ENCODE measurements at regions not wholly inside any gene's neighbourhood (a gene's known extent, or its start where the extent isn't known, plus 50 kb on each side); places are given as distances from the start of the nearest gene placed in this dataset.

GRCh38 chr3:104564045-104564643, 802.6 kb upstream of the ALCAM start:
- ATAC-seq: no peak

GRCh38 chr3:104566054-104566453, 800.7 kb upstream of the ALCAM start:
- ATAC-seq: no peak
- no peak for TF ChIP-seq ARNTL (CRISPR knock-in tag; IDR thresholded peaks at IDR 0.05; ENCODE audit: borderline replicate concordance, low read depth)
- no peak for TF ChIP-seq SNAI2 (CRISPR knock-in tag; IDR thresholded peaks at IDR 0.05)
- TF ChIP-seq ZC3H10 (CRISPR knock-in tag; IDR thresholded peaks at IDR 0.05): no peak

More at GRCh38 chr3:104564045-104564643, 802.6 kb upstream of the ALCAM start:
- TF ChIP-seq RARB (CRISPR knock-in tag; IDR thresholded peaks at IDR 0.05) (no peak), ZC3H10 (CRISPR knock-in tag; IDR thresholded peaks at IDR 0.05) (no peak), PATZ1 (CRISPR knock-in tag; IDR thresholded peaks at IDR 0.05; ENCODE audit: borderline replicate concordance) (no peak), POU6F1 (CRISPR knock-in tag; IDR thresholded peaks at IDR 0.05; ENCODE audit: borderline replicate concordance, low read depth) (no peak), ZFP3 (CRISPR knock-in tag; IDR thresholded peaks at IDR 0.05) (no peak), ZNF70 (CRISPR knock-in tag; IDR thresholded peaks at IDR 0.05) (no peak), GLIS3 (CRISPR knock-in tag; IDR thresholded peaks at IDR 0.05) (no peak), TSHZ2 (CRISPR knock-in tag; IDR thresholded peaks at IDR 0.05) (no peak), ZNF8 (CRISPR knock-in tag; IDR thresholded peaks at IDR 0.05) (no peak), SNAI2 (CRISPR knock-in tag; IDR thresholded peaks at IDR 0.05) (no peak), BACH2 (CRISPR knock-in tag; IDR thresholded peaks at IDR 0.05; ENCODE audit: borderline replicate concordance) (no peak), ARNTL (CRISPR knock-in tag; IDR thresholded peaks at IDR 0.05; ENCODE audit: borderline replicate concordance, low read depth) (no peak), CSDC2 (CRISPR knock-in tag; IDR thresholded peaks at IDR 0.05) (no peak), TCF4 (CRISPR knock-in tag; IDR thresholded peaks at IDR 0.05; ENCODE audit: borderline replicate concordance) (no peak), ZFP30 (CRISPR knock-in tag; IDR thresholded peaks at IDR 0.05) (no peak), CSRNP3 (CRISPR knock-in tag; IDR thresholded peaks at IDR 0.05) (no peak)

GRCh38 chr3:104575634-104576033, 791.1 kb upstream of the ALCAM start:
- TF ChIP-seq GLIS3 (CRISPR knock-in tag; IDR thresholded peaks at IDR 0.05) (no peak), ISL1 (CRISPR knock-in tag; IDR thresholded peaks at IDR 0.05) (no peak), OSR1 (CRISPR knock-in tag; IDR thresholded peaks at IDR 0.05) (no peak), ZNF8 (CRISPR knock-in tag; IDR thresholded peaks at IDR 0.05) (no peak), SNAI2 (CRISPR knock-in tag; IDR thresholded peaks at IDR 0.05) (no peak), ARNTL (CRISPR knock-in tag; IDR thresholded peaks at IDR 0.05; ENCODE audit: borderline replicate concordance, low read depth) (no peak), BACH2 (CRISPR knock-in tag; IDR thresholded peaks at IDR 0.05; ENCODE audit: borderline replicate concordance) (no peak), ZFP30 (CRISPR knock-in tag; IDR thresholded peaks at IDR 0.05) (no peak), POU6F1 (CRISPR knock-in tag; IDR thresholded peaks at IDR 0.05; ENCODE audit: borderline replicate concordance, low read depth) (no peak), TOX (CRISPR knock-in tag; IDR thresholded peaks at IDR 0.05; ENCODE audit: borderline replicate concordance) (no peak), CSDC2 (CRISPR knock-in tag; IDR thresholded peaks at IDR 0.05) (no peak), PATZ1 (CRISPR knock-in tag; IDR thresholded peaks at IDR 0.05; ENCODE audit: borderline replicate concordance) (no peak), RARB (CRISPR knock-in tag; IDR thresholded peaks at IDR 0.05) (no peak), ZFP3 (CRISPR knock-in tag; IDR thresholded peaks at IDR 0.05) (no peak), CSRNP3 (CRISPR knock-in tag; IDR thresholded peaks at IDR 0.05) (no peak), ZC3H10 (CRISPR knock-in tag; IDR thresholded peaks at IDR 0.05) (no peak)
- ATAC-seq: no peak
